ENCODE measurements at regions not wholly inside any gene's neighbourhood (a gene's known extent, or its start where the extent isn't known, plus 50 kb on each side); places are given as distances from the start of the nearest gene placed in this dataset.
"Not testable (repeated sequence)": the region's sequence is repeated elsewhere in the genome, so short reads cannot be mapped to it uniquely, and the experiment has no call there.

GRCh38 chr3:15903759-15904720, 106.3 kb upstream of the ANKRD28 start:
- TF ChIP-seq ZFX (IDR thresholded peaks at IDR 0.05; ENCODE audit: borderline replicate concordance): no peak
- TF ChIP-seq, protein P1, sequence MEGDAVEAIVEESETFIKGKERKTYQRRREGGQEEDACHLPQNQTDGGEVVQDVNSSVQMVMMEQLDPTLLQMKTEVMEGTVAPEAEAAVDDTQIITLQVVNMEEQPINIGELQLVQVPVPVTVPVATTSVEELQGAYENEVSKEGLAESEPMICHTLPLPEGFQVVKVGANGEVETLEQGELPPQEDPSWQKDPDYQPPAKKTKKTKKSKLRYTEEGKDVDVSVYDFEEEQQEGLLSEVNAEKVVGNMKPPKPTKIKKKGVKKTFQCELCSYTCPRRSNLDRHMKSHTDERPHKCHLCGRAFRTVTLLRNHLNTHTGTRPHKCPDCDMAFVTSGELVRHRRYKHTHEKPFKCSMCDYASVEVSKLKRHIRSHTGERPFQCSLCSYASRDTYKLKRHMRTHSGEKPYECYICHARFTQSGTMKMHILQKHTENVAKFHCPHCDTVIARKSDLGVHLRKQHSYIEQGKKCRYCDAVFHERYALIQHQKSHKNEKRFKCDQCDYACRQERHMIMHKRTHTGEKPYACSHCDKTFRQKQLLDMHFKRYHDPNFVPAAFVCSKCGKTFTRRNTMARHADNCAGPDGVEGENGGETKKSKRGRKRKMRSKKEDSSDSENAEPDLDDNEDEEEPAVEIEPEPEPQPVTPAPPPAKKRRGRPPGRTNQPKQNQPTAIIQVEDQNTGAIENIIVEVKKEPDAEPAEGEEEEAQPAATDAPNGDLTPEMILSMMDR (IDR thresholded peaks at IDR 0.05): no peak
- H3K27ac ChIP-seq: peak overlapping the region; percentile 56

GRCh38 chr3:15905041-15905440, 107.3 kb upstream of the ANKRD28 start:
- H3K27ac ChIP-seq: peak overlapping the region; percentile 56

DNA sequence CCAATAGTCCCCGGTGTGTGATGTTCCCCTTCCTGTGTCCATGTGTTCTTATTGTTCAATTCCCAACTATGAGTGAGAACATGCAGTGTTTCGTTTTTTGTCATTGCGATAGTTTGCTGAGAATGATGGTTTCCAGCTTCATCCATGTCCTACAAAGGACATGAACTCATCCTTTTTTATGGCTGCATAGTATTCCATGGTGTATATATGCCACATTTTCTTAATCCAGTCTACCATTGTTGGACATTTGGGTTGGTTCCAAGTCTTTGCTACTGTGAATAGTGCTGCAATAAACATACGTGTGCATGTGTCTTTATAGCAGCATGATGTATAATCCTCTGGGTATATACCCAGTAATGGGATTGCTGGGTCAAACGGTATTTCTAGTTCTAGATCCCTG, 109.6 kb upstream of the ANKRD28 start:
- not testable (repeated sequence) for H3K27ac ChIP-seq

More at GRCh38 chr3:15905041-15905440, 107.3 kb upstream of the ANKRD28 start:
- TF ChIP-seq ZFX (IDR thresholded peaks at IDR 0.05; ENCODE audit: borderline replicate concordance): no peak
- TF ChIP-seq, protein P1 (IDR thresholded peaks at IDR 0.05): no peak

GRCh38 chr3:15918988-15919387, 121.2 kb upstream of the ANKRD28 start:
- TF ChIP-seq ZFX (IDR thresholded peaks at IDR 0.05; ENCODE audit: borderline replicate concordance): no peak
- TF ChIP-seq, protein P1 (IDR thresholded peaks at IDR 0.05): no peak
- no peak overlapping the region for H3K27ac ChIP-seq

DNA sequence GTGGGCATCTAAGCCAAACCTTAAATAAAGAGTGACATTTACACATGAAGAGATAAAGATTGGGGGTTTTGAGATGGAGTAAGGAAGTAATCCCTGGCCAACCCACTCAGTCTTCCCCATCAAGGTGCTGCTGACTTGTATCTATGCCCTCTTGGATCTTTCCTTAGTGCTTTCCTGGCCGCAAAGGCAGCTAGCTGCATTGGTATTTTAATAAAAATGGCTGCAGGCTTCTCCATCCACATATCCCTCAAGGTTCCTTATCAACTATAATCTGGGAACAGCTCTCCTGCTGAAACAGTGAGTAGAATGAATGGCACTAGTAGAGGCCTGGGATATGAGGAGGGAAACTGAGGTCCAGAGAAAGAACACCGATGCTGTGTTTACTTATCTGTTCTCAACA, 122.2 kb upstream of the ANKRD28 start:
- TF ChIP-seq, protein P1 (IDR thresholded peaks at IDR 0.05): no peak
- no peak for TF ChIP-seq ZFX (IDR thresholded peaks at IDR 0.05; ENCODE audit: borderline replicate concordance)

GRCh38 chr3:15923640-15924405, 126.0 kb upstream of the ANKRD28 start:
- no peak overlapping the region for H3K27ac ChIP-seq
- TF ChIP-seq ZFX (IDR thresholded peaks at IDR 0.05; ENCODE audit: borderline replicate concordance): no peak
- TF ChIP-seq, protein P1 (IDR thresholded peaks at IDR 0.05): no peak

More for the DNA sequence above, 122.2 kb upstream of the ANKRD28 start:
- no peak overlapping the region for H3K27ac ChIP-seq

GRCh38 chr3:15924914-15925313, 127.1 kb upstream of the ANKRD28 start:
- no peak overlapping the region for H3K27ac ChIP-seq
- no peak for TF ChIP-seq ZFX (IDR thresholded peaks at IDR 0.05; ENCODE audit: borderline replicate concordance)
- TF ChIP-seq, protein P1 (IDR thresholded peaks at IDR 0.05): no peak

Data from 22Rv1 (cell line).